NCI-H2081 (cell line): ENCODE measurements at regions not wholly inside any gene's neighbourhood (a gene's known extent, or its start where the extent isn't known, plus 50 kb on each side); places are given as distances from the start of the nearest gene placed in this dataset.
"Not testable (repeated sequence)": the region's sequence is repeated elsewhere in the genome, so short reads cannot be mapped to it uniquely, and the experiment has no call there.

Source experiments
- DNase-seq, 2 experiments: peaks; one replicate each; lab custom pipeline; 2025; lab: John Stamatoyannopoulos, UW

DNA sequence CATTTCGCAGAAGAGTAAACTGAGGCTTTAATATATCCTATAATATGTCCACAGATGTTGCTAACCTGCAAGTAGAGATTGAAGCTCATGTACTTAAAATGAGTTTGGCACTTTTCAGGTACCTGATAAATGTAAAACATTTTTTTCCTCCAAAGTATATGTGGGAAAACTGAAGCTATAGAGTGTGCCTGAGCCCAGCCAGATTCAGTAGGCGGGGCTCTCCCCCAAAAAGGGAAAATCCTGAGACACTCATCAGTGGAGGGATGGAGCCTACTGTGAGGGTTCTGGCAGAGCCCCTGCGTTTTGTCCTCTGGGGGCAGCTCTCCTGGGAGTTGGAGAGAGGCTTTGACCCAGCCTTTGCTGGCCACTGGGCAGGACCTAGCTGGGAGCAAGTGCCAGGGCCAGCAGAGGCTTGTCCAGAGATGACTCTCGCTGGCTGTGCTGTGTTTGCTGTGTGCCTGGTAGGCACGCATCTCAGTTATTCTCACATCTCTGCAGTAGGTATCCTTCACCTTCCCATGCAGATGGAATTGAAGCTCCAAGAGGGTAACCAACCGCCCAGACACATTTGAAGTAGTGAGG lies 81.1 kb upstream of the SPRY4 start:
- no peak for DNase-seq

- DNase-seq: no peak
These were observed 80.2 kb upstream of the SPRY4 start for GRCh38 chr5:142405023-142405422.

GRCh38 chr5:142404046-142404477 lies 79.2 kb upstream of the SPRY4 start:
- no peak for DNase-seq

GRCh38 chr5:142403583-142403982 lies 78.8 kb upstream of the SPRY4 start:
- no peak for DNase-seq

GRCh38 chr5:142402752-142403318 lies 78.0 kb upstream of the SPRY4 start:
- DNase-seq: no peak

GRCh38 chr5:142400415-142400814 lies 75.6 kb upstream of the SPRY4 start:
- no peak for DNase-seq

DNA sequence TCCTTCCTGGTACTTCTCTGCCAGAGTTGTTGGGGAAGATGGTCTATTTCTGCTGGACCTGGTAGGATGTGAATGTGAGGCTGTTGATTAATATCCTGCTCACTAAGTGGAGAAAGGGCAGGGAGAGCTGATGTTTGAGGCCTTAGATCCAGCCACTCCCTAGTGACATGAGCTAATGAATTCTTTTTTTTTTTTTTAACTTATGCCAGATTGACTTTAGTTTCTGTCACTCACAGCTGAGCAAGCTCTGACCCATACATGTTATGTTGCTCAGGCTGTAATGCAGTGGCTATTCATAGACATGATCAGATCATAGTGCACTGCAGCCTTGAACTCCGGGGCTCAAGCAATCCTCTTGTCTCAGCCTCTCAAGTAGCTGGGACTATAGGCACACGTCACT lies 75.1 kb upstream of the SPRY4 start:
- DNase-seq: no peak

- DNase-seq: no peak
These were observed 73.9 kb upstream of the SPRY4 start for GRCh38 chr5:142398730-142399055.

GRCh38 chr5:142398011-142398729 lies 73.3 kb upstream of the SPRY4 start:
- not testable (repeated sequence) for DNase-seq

- no peak for DNase-seq
These were observed 72.4 kb upstream of the SPRY4 start for GRCh38 chr5:142397178-142397577.

GRCh38 chr5:142396436-142397038 lies 71.7 kb upstream of the SPRY4 start:
- no peak for DNase-seq

GRCh38 chr5:142395334-142395733 lies 70.5 kb upstream of the SPRY4 start:
- DNase-seq: no peak

DNA sequence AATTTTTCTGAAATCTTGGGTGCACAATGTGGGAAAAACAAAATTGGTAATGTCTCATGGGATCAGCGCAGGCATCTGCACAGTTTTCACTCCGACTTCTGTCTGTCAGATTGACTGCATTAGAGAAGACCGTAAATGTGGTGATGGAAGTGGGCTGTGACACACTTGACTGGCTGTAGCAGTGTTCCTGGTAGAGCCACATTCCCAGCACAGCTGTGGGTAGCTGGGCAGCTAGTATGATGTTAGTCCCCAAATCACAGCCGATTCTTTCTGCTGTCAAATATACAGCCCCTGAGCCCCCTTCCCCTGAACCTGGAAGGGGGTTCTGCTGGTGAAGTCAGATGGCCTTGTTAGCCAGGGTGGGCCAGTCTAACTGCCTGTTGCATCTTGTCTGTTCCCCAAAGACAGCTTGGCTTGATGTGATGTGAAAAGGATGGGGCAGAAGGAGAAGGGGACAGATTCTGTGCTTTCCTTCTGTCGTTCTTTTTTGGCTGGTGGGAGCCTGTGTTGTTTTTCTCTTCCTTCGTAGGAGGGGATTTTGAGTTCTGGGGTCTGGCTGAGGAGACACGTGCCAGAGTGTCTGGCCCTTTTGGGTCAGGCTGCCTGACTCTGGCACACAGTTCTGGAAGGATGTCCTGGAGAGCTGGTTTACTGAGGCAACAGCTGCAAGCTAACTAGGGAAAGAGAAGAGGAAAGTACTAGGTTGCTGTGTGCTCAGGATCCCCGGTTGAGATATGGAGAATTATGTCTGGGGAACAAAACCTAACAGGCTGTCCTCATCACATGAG lies 66.4 kb upstream of the SPRY4 start:
- DNase-seq: no peak

DNA sequence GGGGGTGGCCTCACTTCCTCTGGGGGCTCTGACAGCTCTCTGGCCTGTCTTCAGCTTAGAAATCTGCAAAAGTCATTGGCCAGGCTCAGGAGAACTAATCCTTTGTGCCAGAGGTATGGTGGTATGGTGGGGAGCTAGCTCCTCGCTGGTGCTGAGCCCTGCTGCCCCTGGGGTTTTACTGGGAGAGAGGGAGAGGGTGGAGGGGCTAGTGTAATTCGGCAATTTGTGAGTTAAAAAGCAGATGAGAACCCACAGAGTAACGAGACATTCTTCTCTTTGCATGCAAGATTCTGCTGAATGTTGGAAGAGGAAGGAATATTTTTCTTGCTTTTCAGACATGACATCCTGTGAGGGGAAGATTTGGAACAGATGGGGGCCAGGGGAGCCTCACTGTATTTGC lies 65.5 kb upstream of the SPRY4 start:
- DNase-seq: no peak

DNA sequence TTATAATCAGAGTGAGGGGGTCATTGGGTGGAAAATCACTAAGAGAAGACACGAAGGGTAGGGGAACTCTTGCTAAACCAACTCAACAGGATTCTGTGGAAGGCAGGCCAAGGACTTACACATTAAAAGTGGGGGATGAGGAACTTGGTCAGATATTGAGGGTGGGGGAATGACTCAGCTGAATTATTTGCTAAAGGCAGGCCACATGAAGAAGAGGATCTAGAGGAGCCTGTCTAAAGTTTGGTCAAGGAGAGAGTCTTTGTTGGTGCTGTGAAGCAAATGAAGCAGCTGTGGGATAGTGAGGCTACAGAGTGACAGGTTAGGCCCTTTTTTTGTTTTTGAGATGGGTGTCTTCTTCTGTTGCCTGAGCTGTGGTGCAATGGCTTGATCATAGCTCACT lies 63.9 kb upstream of the SPRY4 start:
- no peak for DNase-seq

DNA sequence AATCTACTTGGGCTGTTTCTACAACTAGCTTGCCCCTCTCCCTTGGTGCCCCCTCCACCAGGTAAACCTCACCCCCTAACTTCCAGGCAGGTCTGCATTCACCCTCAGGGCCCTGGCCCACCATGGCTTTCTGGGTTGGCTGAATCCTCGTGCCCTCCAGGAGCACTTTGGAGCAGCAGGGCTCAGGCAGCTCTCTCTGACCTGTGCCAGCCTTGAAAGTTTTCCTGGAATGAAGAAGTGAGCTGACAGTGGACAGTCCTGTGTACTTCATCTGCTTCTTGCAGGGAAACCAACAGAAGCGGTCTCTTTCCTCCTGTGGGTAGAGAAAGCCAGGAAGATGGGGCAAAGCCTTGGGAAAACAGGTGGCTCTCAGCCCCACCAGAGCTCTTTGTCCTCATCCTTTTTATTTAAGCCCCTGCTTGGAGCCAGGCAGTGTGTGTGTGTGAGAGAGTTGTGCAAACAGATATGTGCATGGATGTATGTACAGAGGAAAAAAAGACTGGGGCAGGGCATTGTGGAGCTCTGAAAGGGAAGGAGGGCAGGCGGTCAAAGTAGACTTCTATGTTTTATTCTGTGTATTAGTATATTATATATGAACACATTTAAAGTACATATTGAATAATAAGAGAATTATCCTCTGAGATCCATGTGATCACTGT lies 62.3 kb upstream of the SPRY4 start:
- no peak for DNase-seq

- no peak for DNase-seq
These were observed 61.6 kb upstream of the SPRY4 start for GRCh38 chr5:142386137-142387023.

DNA sequence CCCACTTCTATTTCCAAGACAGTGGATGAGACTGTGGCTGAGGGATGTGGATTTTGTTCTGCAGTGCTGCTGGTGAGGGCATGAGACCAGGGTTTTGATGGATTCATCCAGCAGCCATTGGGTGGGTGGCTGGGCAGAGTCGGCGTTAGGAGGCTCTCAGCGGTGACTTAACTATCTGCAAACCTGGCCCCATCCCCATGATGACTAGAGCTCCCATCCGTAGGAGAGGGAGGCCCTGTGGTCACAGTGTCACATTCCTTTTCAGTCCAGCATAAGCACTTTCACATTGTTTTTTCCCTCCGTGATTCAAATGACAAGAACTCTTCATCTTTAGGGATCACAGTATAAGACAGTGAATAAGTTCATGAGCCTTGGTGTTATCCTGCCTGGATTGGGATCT lies 60.4 kb upstream of the SPRY4 start:
- DNase-seq: no peak

- no peak for DNase-seq
These were observed 59.2 kb upstream of the SPRY4 start for GRCh38 chr5:142384014-142384413.

DNA sequence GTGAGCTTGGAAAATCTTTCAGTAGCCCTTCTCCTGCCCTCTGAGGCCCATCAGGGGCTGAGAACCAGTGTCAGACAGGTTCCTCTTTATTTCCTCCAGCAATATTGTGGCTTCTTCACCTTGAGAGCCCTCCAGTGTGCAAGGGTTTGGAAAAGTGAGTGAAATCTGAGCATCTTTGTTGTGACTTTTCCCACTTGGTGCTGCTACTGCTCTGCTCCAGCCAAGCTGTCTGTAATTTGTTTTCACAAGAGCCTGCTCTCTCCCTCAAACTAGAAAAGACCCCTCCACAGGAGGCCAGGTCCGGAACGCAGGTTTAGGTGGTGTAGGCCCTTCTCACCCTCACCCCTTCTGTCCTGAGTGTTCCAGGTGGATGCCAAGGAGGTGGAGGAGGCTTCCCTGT lies 57.4 kb upstream of the SPRY4 start:
- DNase-seq: no peak
